ENCODE measurements at regions not wholly inside any gene's neighbourhood (a gene's known extent, or its start where the extent isn't known, plus 50 kb on each side); places are given as distances from the start of the nearest gene placed in this dataset.
"Not testable (repeated sequence)": the region's sequence is repeated elsewhere in the genome, so short reads cannot be mapped to it uniquely, and the experiment has no call there.

DNA sequence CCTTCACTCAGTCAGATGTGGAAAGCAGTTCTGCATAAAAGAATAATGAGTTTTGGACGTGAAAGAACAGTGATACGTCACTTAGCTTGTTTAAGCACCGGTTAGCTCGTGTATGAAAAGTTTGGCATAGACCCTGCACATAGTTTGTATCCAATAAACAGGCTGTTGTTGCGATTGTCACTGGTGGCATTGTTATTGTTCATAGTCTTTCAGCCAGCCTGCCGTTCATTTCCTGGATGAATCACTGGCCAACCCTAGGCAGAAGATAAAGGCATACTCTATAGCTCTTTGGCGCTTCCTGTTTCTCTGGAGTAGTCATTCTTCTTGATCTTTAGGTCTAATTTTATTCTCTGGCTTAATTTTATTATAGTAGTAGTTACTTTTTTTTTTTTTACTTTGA, 57.8 kb upstream of the ANKRD30A start:
- no peaks in the 10 kb centered on the region for H3K4me1 ChIP-seq (ENCODE audit: control insufficient read depth, extremely low read depth, insufficient read depth, low read length)
- H3K36me3 ChIP-seq (ENCODE audit: control insufficient read depth, insufficient read depth, low read length): no peaks in the 10 kb centered on the region
- no peaks in the 10 kb centered on the region for H3K27me3 ChIP-seq (ENCODE audit: control insufficient read depth, insufficient read depth, low read length)
- H3K79me2 ChIP-seq (ENCODE audit: control insufficient read depth, insufficient read depth, low read length): no peaks in the 10 kb centered on the region
- no peak overlapping the region for H2AFZ ChIP-seq (ENCODE audit: low read length)
- H3K27ac ChIP-seq (ENCODE audit: insufficient read depth, low read length): no peak overlapping the region
- no peaks in the 10 kb centered on the region for H4K20me1 ChIP-seq (ENCODE audit: control insufficient read depth, extremely low read depth, insufficient read depth, low read length)
- H3K9ac ChIP-seq (ENCODE audit: insufficient read depth, low read length): no peak overlapping the region
- no peak overlapping the region for H3K4me3 ChIP-seq (replicated peaks in 1 of 4; ENCODE audit: control extremely low read depth in 1 of 4, insufficient read depth in 1 of 4, low read depth in 3 of 4, low read length in 4 of 4)
- no peak for DNase-seq (ENCODE audit: low read depth in 2 of 2)
- TF ChIP-seq, protein P1, sequence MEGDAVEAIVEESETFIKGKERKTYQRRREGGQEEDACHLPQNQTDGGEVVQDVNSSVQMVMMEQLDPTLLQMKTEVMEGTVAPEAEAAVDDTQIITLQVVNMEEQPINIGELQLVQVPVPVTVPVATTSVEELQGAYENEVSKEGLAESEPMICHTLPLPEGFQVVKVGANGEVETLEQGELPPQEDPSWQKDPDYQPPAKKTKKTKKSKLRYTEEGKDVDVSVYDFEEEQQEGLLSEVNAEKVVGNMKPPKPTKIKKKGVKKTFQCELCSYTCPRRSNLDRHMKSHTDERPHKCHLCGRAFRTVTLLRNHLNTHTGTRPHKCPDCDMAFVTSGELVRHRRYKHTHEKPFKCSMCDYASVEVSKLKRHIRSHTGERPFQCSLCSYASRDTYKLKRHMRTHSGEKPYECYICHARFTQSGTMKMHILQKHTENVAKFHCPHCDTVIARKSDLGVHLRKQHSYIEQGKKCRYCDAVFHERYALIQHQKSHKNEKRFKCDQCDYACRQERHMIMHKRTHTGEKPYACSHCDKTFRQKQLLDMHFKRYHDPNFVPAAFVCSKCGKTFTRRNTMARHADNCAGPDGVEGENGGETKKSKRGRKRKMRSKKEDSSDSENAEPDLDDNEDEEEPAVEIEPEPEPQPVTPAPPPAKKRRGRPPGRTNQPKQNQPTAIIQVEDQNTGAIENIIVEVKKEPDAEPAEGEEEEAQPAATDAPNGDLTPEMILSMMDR (conservative IDR thresholded peaks at IDR 0.05 in 1 of 2, IDR thresholded peaks at IDR 0.05 in 1 of 2; ENCODE audit: low read depth in 1 of 2, low read length in 2 of 2): no peak
- no peak for TF ChIP-seq EZH2 (IDR thresholded peaks at IDR 0.05; ENCODE audit: low read length, missing control alignments)
- H3K4me2 ChIP-seq (ENCODE audit: extremely low read depth, insufficient read depth, low read length): no peak overlapping the region
- no peaks in the 10 kb centered on the region for H3K9me3 ChIP-seq (ENCODE audit: control insufficient read depth, insufficient read depth, low read depth, low read length)

DNA sequence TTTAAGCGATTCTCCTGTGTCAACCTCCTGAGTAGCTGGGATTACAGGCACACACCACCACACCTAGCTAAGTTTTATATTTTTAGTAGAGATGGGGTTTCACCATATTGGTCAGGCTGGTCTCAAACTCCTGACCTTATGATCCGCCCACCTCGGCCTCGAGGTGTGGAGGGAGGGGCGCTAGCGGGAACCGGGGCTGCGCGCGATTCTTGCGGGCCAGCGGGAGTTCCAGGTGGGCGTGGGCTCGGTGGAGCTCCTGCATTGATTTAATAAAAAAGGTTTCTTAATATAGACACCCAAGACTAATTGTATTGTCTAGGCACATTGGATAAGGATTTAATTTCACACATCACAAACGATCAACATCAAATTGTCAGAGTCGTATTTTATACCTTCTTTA, 63.1 kb upstream of the ANKRD30A start:
- H4K20me1 ChIP-seq (ENCODE audit: control insufficient read depth, extremely low read depth, insufficient read depth, low read length); H3K27ac ChIP-seq (ENCODE audit: insufficient read depth, low read length); DNase-seq (ENCODE audit: low read depth in 2 of 2); H3K4me3 ChIP-seq (replicated peaks in 1 of 4; ENCODE audit: control extremely low read depth in 1 of 4, insufficient read depth in 1 of 4, low read depth in 3 of 4, low read length in 4 of 4); H3K4me2 ChIP-seq (ENCODE audit: extremely low read depth, insufficient read depth, low read length); H3K4me1 ChIP-seq (ENCODE audit: control insufficient read depth, extremely low read depth, insufficient read depth, low read length); H3K9ac ChIP-seq (ENCODE audit: insufficient read depth, low read length); H3K79me2 ChIP-seq (ENCODE audit: control insufficient read depth, insufficient read depth, low read length); H3K36me3 ChIP-seq (ENCODE audit: control insufficient read depth, insufficient read depth, low read length); H3K9me3 ChIP-seq (ENCODE audit: control insufficient read depth, insufficient read depth, low read depth, low read length); H3K27me3 ChIP-seq (ENCODE audit: control insufficient read depth, insufficient read depth, low read length); H2AFZ ChIP-seq (ENCODE audit: low read length): not testable (repeated sequence)

DNA sequence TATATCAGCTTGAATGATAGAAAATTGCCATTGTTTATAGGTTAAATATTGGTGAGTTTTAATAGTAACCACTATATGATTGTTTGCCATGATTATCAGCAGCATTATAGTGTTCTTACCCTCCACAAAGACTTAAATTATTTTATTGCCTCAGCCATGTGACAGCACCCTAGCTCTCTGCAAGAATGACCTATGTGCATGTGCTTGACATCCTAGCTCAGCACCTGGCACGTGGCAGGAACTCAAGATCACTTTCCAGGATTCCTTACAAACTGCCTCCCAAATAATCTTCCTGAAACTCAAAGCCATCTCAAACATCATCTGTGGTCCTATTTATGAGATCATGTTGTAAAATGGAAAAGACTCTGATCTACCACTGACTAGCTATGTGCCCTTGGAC, 68.1 kb upstream of the ANKRD30A start:
- no peak overlapping the region for H3K4me2 ChIP-seq (ENCODE audit: extremely low read depth, insufficient read depth, low read length)
- H3K4me1 ChIP-seq (ENCODE audit: control insufficient read depth, extremely low read depth, insufficient read depth, low read length): no peaks in the 10 kb centered on the region
- H3K27ac ChIP-seq (ENCODE audit: insufficient read depth, low read length): no peak overlapping the region
- H3K4me3 ChIP-seq (replicated peaks in 1 of 4; ENCODE audit: control extremely low read depth in 1 of 4, insufficient read depth in 1 of 4, low read depth in 3 of 4, low read length in 4 of 4): no peak overlapping the region
- TF ChIP-seq, protein P1 (conservative IDR thresholded peaks at IDR 0.05 in 1 of 2, IDR thresholded peaks at IDR 0.05 in 1 of 2; ENCODE audit: low read depth in 1 of 2, low read length in 2 of 2): no peak
- no peak for TF ChIP-seq EZH2 (IDR thresholded peaks at IDR 0.05; ENCODE audit: low read length, missing control alignments)
- H3K9ac ChIP-seq (ENCODE audit: insufficient read depth, low read length): no peak overlapping the region
- H3K27me3 ChIP-seq (ENCODE audit: control insufficient read depth, insufficient read depth, low read length): no peaks in the 10 kb centered on the region
- no peaks in the 10 kb centered on the region for H3K9me3 ChIP-seq (ENCODE audit: control insufficient read depth, insufficient read depth, low read depth, low read length)
- H3K79me2 ChIP-seq (ENCODE audit: control insufficient read depth, insufficient read depth, low read length): no peaks in the 10 kb centered on the region
- no peak for DNase-seq (ENCODE audit: low read depth in 2 of 2)
- H4K20me1 ChIP-seq (ENCODE audit: control insufficient read depth, extremely low read depth, insufficient read depth, low read length): no peaks in the 10 kb centered on the region
- H2AFZ ChIP-seq (ENCODE audit: low read length): no peak overlapping the region
- no peaks in the 10 kb centered on the region for H3K36me3 ChIP-seq (ENCODE audit: control insufficient read depth, insufficient read depth, low read length)

DNA sequence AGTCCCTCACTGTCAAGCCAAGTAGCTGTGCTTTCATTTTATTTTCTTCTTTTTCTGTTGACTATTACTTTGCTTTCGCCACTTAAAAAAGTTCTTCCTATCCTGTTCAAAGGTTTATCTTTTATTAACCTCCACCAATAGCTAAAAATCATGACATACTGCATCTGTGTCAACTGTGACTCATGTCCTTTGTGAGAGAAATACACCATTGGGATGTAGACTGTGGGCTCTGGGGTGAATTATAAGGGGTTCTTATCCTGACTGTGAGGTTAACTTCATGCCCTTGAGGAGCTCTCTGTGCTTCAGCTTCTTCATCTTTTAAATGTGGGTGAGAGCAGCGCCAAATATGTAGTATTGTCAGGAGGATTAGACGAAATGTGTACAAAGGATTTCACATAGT, 71.9 kb upstream of the ANKRD30A start:
- Histone ChIP-seq H3K79me2 (ENCODE audit: control insufficient read depth, insufficient read depth, low read length) (no peaks in the 10 kb centered on the region), H3K4me1 (ENCODE audit: control insufficient read depth, extremely low read depth, insufficient read depth, low read length) (no peaks in the 10 kb centered on the region), H3K4me2 (ENCODE audit: extremely low read depth, insufficient read depth, low read length) (no peak overlapping the region), H4K20me1 (ENCODE audit: control insufficient read depth, extremely low read depth, insufficient read depth, low read length) (no peaks in the 10 kb centered on the region), H3K27ac (ENCODE audit: insufficient read depth, low read length) (no peak overlapping the region), H3K27me3 (ENCODE audit: control insufficient read depth, insufficient read depth, low read length) (no peaks in the 10 kb centered on the region), H3K9ac (ENCODE audit: insufficient read depth, low read length) (no peak overlapping the region), H3K4me3 (replicated peaks in 1 of 4; ENCODE audit: control extremely low read depth in 1 of 4, insufficient read depth in 1 of 4, low read depth in 3 of 4, low read length in 4 of 4) (no peak overlapping the region), H2AFZ (ENCODE audit: low read length) (no peak overlapping the region), H3K36me3 (ENCODE audit: control insufficient read depth, insufficient read depth, low read length) (no peaks in the 10 kb centered on the region), H3K9me3 (ENCODE audit: control insufficient read depth, insufficient read depth, low read depth, low read length) (no peaks in the 10 kb centered on the region)
- no peak for TF ChIP-seq EZH2 (IDR thresholded peaks at IDR 0.05; ENCODE audit: low read length, missing control alignments)
- TF ChIP-seq, protein P1 (conservative IDR thresholded peaks at IDR 0.05 in 1 of 2, IDR thresholded peaks at IDR 0.05 in 1 of 2; ENCODE audit: low read depth in 1 of 2, low read length in 2 of 2): no peak
- no peak for DNase-seq (ENCODE audit: low read depth in 2 of 2)

DNA sequence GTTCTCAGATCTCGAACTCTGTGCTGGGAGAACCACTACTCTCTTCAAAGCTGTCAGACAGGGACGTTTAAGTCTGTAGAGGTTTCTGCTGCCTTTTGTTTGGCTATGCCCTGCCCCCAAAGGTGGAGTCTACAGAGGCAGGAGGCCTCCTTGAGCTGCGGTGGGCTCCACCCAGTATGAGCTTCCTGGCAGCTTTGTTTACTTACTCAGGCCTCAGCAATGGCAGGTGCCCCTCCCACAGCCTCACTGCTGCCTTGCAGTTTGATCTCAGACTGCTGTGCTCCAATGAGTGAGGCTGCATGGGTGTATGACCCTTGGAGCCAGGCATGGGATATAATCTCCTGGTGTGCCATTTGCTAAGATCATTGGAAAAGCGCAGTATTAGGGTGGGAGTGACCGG, 75.4 kb upstream of the ANKRD30A start:
- H2AFZ ChIP-seq (ENCODE audit: low read length); DNase-seq (ENCODE audit: low read depth in 2 of 2); H3K9me3 ChIP-seq (ENCODE audit: control insufficient read depth, insufficient read depth, low read depth, low read length); H3K4me1 ChIP-seq (ENCODE audit: control insufficient read depth, extremely low read depth, insufficient read depth, low read length); H3K9ac ChIP-seq (ENCODE audit: insufficient read depth, low read length); H3K4me2 ChIP-seq (ENCODE audit: extremely low read depth, insufficient read depth, low read length); H3K27ac ChIP-seq (ENCODE audit: insufficient read depth, low read length); H4K20me1 ChIP-seq (ENCODE audit: control insufficient read depth, extremely low read depth, insufficient read depth, low read length); H3K27me3 ChIP-seq (ENCODE audit: control insufficient read depth, insufficient read depth, low read length); H3K4me3 ChIP-seq (replicated peaks in 1 of 4; ENCODE audit: control extremely low read depth in 1 of 4, insufficient read depth in 1 of 4, low read depth in 3 of 4, low read length in 4 of 4); H3K36me3 ChIP-seq (ENCODE audit: control insufficient read depth, insufficient read depth, low read length); H3K79me2 ChIP-seq (ENCODE audit: control insufficient read depth, insufficient read depth, low read length): not testable (repeated sequence)

All from fibroblast of lung (primary cell).